ENCODE measurements at regions not wholly inside any gene's neighbourhood (a gene's known extent, or its start where the extent isn't known, plus 50 kb on each side); places are given as distances from the start of the nearest gene placed in this dataset.

DNA sequence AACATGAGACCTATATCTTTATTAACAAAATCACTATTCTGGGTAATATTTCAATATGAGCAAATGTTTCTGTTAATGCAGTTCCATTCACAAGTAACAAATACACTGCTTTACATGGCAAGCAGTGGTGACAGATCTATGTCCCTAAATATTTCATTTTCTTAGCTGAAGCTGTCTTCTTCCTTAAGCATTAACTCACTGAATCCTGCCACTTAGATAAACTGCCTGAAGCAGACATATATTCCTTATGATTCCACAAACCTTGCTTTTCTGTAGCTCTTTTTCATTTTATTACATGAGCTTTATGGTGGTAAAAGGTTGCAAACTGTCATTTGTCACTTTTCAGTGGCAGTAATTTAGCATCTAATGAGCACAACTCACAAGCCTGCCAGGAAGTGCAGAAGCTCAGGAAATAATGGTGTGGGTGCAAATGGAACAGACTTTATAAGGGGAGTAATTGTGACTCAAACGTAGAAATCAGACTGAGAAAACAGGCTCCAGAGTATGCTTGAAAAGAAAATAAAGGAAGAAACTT, 217.2 kb downstream of the XPNPEP1 start:
- H3K9me3 ChIP-seq, result no peaks in the 10 kb centered on the region

DNA sequence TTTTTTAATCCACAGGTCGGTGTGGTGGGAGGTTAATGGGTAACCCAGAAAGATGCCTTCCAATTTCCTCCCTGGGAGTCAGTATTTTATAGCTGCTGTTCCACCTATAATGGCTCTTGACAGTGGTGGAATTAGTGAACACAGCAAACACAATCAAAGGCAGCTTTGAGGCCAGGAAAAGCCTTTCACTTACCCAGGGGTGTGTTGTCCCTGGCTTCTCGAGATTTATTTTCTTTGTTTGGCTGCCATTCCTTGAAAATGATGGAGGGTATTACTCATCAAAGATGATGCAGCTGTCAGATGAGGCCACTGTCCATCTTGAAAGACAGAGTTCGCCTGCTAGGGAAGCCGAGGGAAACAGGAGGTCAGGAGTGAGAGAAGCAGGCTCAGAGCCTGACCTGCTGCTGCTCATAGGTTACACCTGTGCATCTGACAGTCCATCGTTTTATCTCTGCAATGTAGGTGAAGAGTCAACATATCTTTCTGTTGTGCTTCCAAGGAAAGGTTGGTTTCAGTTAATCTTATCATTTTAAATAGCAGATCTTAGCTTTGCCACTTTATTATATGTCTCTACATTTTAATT, 221.6 kb downstream of the XPNPEP1 start:
- TF ChIP-seq, protein P1, sequence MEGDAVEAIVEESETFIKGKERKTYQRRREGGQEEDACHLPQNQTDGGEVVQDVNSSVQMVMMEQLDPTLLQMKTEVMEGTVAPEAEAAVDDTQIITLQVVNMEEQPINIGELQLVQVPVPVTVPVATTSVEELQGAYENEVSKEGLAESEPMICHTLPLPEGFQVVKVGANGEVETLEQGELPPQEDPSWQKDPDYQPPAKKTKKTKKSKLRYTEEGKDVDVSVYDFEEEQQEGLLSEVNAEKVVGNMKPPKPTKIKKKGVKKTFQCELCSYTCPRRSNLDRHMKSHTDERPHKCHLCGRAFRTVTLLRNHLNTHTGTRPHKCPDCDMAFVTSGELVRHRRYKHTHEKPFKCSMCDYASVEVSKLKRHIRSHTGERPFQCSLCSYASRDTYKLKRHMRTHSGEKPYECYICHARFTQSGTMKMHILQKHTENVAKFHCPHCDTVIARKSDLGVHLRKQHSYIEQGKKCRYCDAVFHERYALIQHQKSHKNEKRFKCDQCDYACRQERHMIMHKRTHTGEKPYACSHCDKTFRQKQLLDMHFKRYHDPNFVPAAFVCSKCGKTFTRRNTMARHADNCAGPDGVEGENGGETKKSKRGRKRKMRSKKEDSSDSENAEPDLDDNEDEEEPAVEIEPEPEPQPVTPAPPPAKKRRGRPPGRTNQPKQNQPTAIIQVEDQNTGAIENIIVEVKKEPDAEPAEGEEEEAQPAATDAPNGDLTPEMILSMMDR (IDR thresholded peaks at IDR 0.05), result no peak
- no peaks in the 10 kb centered on the region for H3K4me1 ChIP-seq (ENCODE audit: control insufficient read depth in 1 of 2, insufficient read depth in 1 of 2, low read depth in 1 of 2, low read length in 1 of 2)
- no peaks in the 10 kb centered on the region for H3K36me3 ChIP-seq
- no peaks in the 10 kb centered on the region for H3K27me3 ChIP-seq
- no peak overlapping the region for H3K27ac ChIP-seq
- H3K9me3 ChIP-seq, result no peaks in the 10 kb centered on the region
- H3K4me3 ChIP-seq (ENCODE audit: low read depth in 1 of 2, low read length in 1 of 2), result no peak overlapping the region

More for the DNA sequence above, 217.2 kb downstream of the XPNPEP1 start:
- no peaks in the 10 kb centered on the region for H3K36me3 ChIP-seq
- no peaks in the 10 kb centered on the region for H3K27me3 ChIP-seq
- H3K27ac ChIP-seq, result no peak overlapping the region
- H3K4me1 ChIP-seq (ENCODE audit: control insufficient read depth in 1 of 2, insufficient read depth in 1 of 2, low read depth in 1 of 2, low read length in 1 of 2), result no peaks in the 10 kb centered on the region
- no peak overlapping the region for H3K4me3 ChIP-seq (ENCODE audit: low read depth in 1 of 2, low read length in 1 of 2)
- TF ChIP-seq, protein P1 (IDR thresholded peaks at IDR 0.05), result no peak

DNA sequence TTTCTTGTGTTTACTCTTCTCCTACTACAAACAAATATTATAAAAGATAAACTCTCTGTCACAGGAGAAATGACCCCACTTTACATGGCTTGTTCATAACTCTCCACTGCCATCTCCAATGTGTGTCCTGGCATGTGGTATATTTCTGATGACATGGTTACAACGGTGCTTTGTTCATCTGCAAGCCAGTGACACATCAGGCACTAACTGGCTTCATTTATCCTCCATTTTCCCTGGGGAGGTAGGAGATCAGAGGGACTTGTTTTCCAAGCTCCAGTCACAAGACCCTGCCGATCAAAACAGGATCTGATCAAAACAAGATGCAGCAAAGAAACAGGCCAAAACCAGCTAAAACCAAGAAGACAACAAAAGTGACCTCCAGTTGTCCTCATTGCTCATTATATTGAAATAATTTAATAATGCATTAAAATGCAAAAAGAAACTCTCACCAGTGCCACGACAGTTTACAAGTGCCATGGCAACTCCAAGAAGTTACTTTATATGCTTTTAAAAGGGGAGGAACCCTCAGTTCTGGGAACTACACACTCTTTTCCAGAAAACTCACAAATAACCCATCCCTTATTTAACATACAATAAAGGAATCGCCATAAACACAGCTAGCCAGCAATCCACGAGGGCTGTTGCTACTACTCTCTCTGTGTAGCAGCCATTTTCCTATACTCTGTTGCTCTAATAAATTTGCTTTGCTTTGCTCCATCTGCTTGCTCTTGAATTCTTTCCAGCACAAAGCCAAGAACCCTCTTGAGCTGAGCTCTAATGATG, 224.2 kb downstream of the XPNPEP1 start:
- no peaks in the 10 kb centered on the region for H3K36me3 ChIP-seq
- H3K27me3 ChIP-seq, result no peaks in the 10 kb centered on the region
- TF ChIP-seq, protein P1 (IDR thresholded peaks at IDR 0.05), result no peak
- no peak overlapping the region for H3K4me3 ChIP-seq (ENCODE audit: low read depth in 1 of 2, low read length in 1 of 2)
- no peak overlapping the region for H3K27ac ChIP-seq
- no peaks in the 10 kb centered on the region for H3K4me1 ChIP-seq (ENCODE audit: control insufficient read depth in 1 of 2, insufficient read depth in 1 of 2, low read depth in 1 of 2, low read length in 1 of 2)
- no peaks in the 10 kb centered on the region for H3K9me3 ChIP-seq

DNA sequence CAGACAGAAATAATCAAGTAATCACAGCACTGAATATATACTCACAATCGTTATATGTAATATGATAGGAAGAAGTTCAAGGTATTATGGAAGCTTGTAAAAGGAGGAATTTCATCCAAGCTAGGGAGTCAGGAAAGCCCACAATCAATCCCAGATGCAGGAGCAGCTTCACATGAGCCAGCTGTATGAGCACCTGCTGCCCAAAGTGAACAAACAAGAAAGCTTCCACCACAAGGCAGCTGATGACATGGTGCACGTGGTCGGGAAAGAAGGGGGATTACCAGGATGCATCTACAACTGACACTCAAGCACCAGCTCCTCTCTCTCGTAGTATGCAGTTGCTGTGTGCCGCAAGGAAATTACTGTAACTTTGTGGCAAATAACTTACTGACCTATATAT, 225.2 kb downstream of the XPNPEP1 start:
- TF ChIP-seq, protein P1 (IDR thresholded peaks at IDR 0.05), result no peak
- H3K27me3 ChIP-seq, result no peaks in the 10 kb centered on the region

DNA sequence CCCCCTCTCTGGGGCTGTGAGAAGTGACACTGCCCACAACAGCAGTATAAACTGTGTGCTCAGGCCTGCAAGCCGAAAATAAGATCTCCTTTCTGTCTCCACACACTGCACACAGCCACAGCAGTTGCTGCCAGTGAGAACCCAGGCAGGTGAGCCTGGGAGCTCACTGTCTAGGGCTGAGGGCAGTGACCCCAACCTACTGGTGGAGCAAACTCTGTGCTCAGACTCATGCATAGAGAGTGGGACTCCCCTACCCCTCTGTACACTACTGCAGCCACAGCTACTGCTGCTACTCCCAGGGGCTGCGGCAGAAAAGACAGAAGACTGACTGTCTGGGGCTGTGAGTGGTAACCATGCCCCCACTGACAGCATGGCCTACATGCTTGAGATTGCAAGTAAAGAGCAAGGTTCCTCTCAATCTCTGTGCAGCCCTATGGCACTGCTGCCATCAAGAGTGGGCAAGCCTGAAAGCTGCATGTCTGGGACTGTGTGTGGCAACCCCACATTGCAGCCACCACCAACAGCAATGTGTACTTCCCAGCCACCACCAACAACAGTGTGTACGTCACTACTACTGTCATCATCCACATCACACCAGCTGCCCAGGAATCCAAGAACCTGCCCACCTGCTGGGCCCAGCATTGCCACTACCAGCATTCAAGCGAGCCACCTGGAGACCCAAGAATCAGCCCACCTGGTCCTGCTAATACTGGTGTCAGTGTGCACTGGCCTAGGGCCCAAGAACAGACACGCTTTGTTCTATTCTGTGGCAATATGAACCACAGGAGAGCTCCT, 226.1 kb downstream of the XPNPEP1 start:
- no peak overlapping the region for H3K27ac ChIP-seq
- no peaks in the 10 kb centered on the region for H3K27me3 ChIP-seq
- H3K9me3 ChIP-seq, result no peaks in the 10 kb centered on the region
- no peak overlapping the region for H3K4me3 ChIP-seq (ENCODE audit: low read depth in 1 of 2, low read length in 1 of 2)
- H3K36me3 ChIP-seq, result no peaks in the 10 kb centered on the region
- H3K4me1 ChIP-seq (ENCODE audit: control insufficient read depth in 1 of 2, insufficient read depth in 1 of 2, low read depth in 1 of 2, low read length in 1 of 2), result no peaks in the 10 kb centered on the region
- TF ChIP-seq, protein P1 (IDR thresholded peaks at IDR 0.05), result no peak

More for the DNA sequence above, 225.2 kb downstream of the XPNPEP1 start:
- H3K36me3 ChIP-seq, result no peaks in the 10 kb centered on the region
- H3K4me1 ChIP-seq (ENCODE audit: control insufficient read depth in 1 of 2, insufficient read depth in 1 of 2, low read depth in 1 of 2, low read length in 1 of 2), result no peaks in the 10 kb centered on the region
- H3K9me3 ChIP-seq, result no peaks in the 10 kb centered on the region
- no peak overlapping the region for H3K27ac ChIP-seq
- no peak overlapping the region for H3K4me3 ChIP-seq (ENCODE audit: low read depth in 1 of 2, low read length in 1 of 2)
